ENCODE measurements at regions not wholly inside any gene's neighbourhood (a gene's known extent, or its start where the extent isn't known, plus 50 kb on each side); places are given as distances from the start of the nearest gene placed in this dataset.

DNA sequence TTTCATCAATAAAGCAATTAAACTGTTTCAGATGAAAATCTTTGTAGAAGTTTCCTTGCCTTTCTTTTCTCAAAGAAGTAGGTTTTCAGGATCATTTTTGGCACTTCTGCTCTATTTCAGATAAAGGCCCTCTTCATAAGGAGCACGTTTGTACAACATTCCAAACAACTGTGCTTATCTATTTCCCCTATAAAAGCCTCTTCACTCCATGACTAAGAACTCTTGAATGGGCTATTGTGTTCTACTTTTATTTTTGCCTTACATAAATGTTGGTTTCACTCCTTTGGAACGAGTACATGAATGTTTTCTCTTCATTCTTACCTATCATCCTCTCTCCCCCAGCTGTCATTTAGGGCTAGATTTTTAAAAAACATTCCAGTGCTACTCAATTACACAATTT is 288.0 kb upstream of the PPP1R2C start (continued):
- TF ChIP-seq, protein P1, sequence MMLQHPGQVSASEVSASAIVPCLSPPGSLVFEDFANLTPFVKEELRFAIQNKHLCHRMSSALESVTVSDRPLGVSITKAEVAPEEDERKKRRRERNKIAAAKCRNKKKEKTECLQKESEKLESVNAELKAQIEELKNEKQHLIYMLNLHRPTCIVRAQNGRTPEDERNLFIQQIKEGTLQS (IDR thresholded peaks at IDR 0.05; ENCODE audit: insufficient read depth, low read depth, low read length), result no peak
- TF ChIP-seq MAFK (IDR thresholded peaks at IDR 0.05; ENCODE audit: low read depth, low read length) (no peak), CHD1 (IDR thresholded peaks at IDR 0.05; ENCODE audit: low read depth, low read length) (no peak), SP1 (IDR thresholded peaks at IDR 0.05; ENCODE audit: low read depth, low read length) (no peak)
